OCI-LY7 (cell line): ENCODE measurements at regions not wholly inside any gene's neighbourhood (a gene's known extent, or its start where the extent isn't known, plus 50 kb on each side); places are given as distances from the start of the nearest gene placed in this dataset.

Experiments used
- BruUV-seq: library from RNA; stranded (reverse); fragments of 400-500 nt; replicated peaks from 2 replicates; lab custom pipeline; 2021; lab: Mats Ljungman, UMichigan
- CTCF ChIA-PET: fragments of 300-600 bp; sonication (Branson Sonifier 250); formaldehyde crosslinking; loops from one replicate; lab custom pipeline; 2022; ENCODE audit warnings: antibody characterized with exemption; ENCODE audit not compliant: unreplicated experiment; lab: Charles Lee
- POLR2A ChIA-PET: fragments of 300-600 bp; sonication (Branson Sonifier 250); formaldehyde crosslinking; loops from one replicate; lab custom pipeline; 2022; ENCODE audit warnings: antibody characterized with exemption; lab: Charles Lee
- DNase-seq: peaks from one replicate; pipeline ENCODE4 v3.0.0-alpha.2; 2015; ENCODE audit warnings: low spot score
- H2AFZ ChIP-seq: fragments of 200-600 bp; sonication (generic), shearing (Covaris generic); 2 replicates; pipeline ENCODE4 v1.6.1; 2014; ENCODE audit warnings: mild to moderate bottlenecking, antibody characterized with exemption, low read length, moderate library complexity
- H3K27ac ChIP-seq: fragments of 200-600 bp; sonication (generic); 2 replicates; pipeline ENCODE4 v1.5.1; 2014; ENCODE audit warnings: mixed run types, low read depth, mild to moderate bottlenecking, moderate library complexity, low read length, inconsistent platforms; ENCODE audit not compliant: poor library complexity, severe bottlenecking
- H3K36me3 ChIP-seq: fragments of 200-600 bp; sonication (generic); 2 replicates; pipeline ENCODE4 v1.6.1; 2014; ENCODE audit warnings: mild to moderate bottlenecking, antibody characterized with exemption, low read length, moderate library complexity, mixed read lengths; ENCODE audit not compliant: insufficient read depth
- H3K4me1 ChIP-seq: fragments of 200-600 bp; sonication (generic); 2 replicates; pipeline ENCODE4 v1.5.1; 2014; ENCODE audit warnings: mild to moderate bottlenecking, low read length; ENCODE audit not compliant: insufficient read depth, poor library complexity, severe bottlenecking
- H3K4me2 ChIP-seq: fragments of 200-600 bp; sonication (generic); 2 replicates; pipeline ENCODE4 v1.6.1; 2014; ENCODE audit warnings: mild to moderate bottlenecking, low read length
- H3K4me3 ChIP-seq: fragments of 200-600 bp; sonication (generic); 2 replicates; pipeline ENCODE4 v1.5.1; 2014; ENCODE audit warnings: mild to moderate bottlenecking, low read depth, low read length; ENCODE audit not compliant: poor library complexity, severe bottlenecking
- H3K79me2 ChIP-seq: fragments of 200-600 bp; sonication (generic); 2 replicates; pipeline ENCODE4 v1.6.1; 2016; ENCODE audit warnings: low read depth, mild to moderate bottlenecking, low read length, moderate library complexity, mixed read lengths; ENCODE audit not compliant: insufficient read depth
- H3K9me2 ChIP-seq: fragments of 200-600 bp; sonication (generic); 2 replicates; pipeline ENCODE4 v1.6.1; 2016; ENCODE audit warnings: mild to moderate bottlenecking, low read length, mixed read lengths; ENCODE audit not compliant: insufficient read depth
- H3K9me3 ChIP-seq: fragments of 200-600 bp; sonication (generic); 2 replicates; pipeline ENCODE4 v1.6.1; 2014; ENCODE audit warnings: mild to moderate bottlenecking, mixed run types, low read length, mixed read lengths
- H4K20me1 ChIP-seq: fragments of 200-600 bp; sonication (generic); 2 replicates; pipeline ENCODE4 v1.6.1; 2014; ENCODE audit warnings: mild to moderate bottlenecking, antibody characterized with exemption, low read length, moderate library complexity, mixed read lengths; ENCODE audit not compliant: insufficient read depth
- EZH2phosphoT487 ChIP-seq: fragments of 200-600 bp; sonication (generic); IDR thresholded peaks from 2 replicates; pipeline ENCODE4 v1.6.1; 2018; ENCODE audit warnings: low read depth, borderline replicate concordance, mild to moderate bottlenecking, mixed run types, antibody characterized with exemption, low read length, moderate library complexity, mixed read lengths
- intact Hi-C: fragments of 100-400 bp; cut with micrococcal nuclease; formaldehyde crosslinking; loops from one replicate; pipeline ENCODE4 v1.10.0; 2022; ENCODE audit not compliant: unreplicated experiment
- TF ChIP-seq, protein P1 (sequence below): fragments of 200-600 bp; sonication (generic); conservative IDR thresholded peaks from 2 replicates; pipeline ENCODE4 v1.5.1; 2014; ENCODE audit warnings: mild to moderate bottlenecking, antibody characterized with exemption, low read length, moderate library complexity, mixed read lengths

DNA sequence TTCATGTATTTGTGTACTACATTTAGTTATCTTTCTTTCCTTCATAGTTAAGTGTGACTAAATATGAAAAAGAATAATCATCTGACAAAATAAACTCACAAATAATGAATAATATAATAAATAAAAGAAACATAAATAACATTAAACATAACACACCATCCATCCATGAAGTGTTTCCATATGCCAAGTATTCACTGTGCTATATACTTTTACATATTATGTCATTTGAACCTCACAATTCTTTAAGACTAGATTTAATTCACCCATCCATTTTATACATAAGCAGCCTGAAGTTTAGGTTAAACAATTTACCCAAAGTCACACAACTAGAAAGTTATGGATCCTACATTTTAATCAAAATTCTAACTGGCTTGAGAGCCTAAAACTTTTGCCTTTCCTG is 549.4 kb upstream of the HS3ST5 start:
- no peaks in the 10 kb centered on the region for H3K4me1 ChIP-seq
- H3K4me3 ChIP-seq, result no peak overlapping the region
- ChIA-PET POLR2A (no interaction called here), CTCF (no interaction called here)
- H3K36me3 ChIP-seq, result no peaks in the 10 kb centered on the region
- intact Hi-C loops, result no loop called here
- BruUV-seq, result no TSS peak
- no peaks in the 10 kb centered on the region for H4K20me1 ChIP-seq
- no peaks in the 10 kb centered on the region for H3K9me2 ChIP-seq
- no peak overlapping the region for H3K27ac ChIP-seq
- H3K4me2 ChIP-seq, result no peak overlapping the region
- no peaks in the 10 kb centered on the region for H3K9me3 ChIP-seq
- no peak for DNase-seq
- TF ChIP-seq, protein P1, sequence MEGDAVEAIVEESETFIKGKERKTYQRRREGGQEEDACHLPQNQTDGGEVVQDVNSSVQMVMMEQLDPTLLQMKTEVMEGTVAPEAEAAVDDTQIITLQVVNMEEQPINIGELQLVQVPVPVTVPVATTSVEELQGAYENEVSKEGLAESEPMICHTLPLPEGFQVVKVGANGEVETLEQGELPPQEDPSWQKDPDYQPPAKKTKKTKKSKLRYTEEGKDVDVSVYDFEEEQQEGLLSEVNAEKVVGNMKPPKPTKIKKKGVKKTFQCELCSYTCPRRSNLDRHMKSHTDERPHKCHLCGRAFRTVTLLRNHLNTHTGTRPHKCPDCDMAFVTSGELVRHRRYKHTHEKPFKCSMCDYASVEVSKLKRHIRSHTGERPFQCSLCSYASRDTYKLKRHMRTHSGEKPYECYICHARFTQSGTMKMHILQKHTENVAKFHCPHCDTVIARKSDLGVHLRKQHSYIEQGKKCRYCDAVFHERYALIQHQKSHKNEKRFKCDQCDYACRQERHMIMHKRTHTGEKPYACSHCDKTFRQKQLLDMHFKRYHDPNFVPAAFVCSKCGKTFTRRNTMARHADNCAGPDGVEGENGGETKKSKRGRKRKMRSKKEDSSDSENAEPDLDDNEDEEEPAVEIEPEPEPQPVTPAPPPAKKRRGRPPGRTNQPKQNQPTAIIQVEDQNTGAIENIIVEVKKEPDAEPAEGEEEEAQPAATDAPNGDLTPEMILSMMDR, result no peak
- TF ChIP-seq EZH2phosphoT487, result no peak
- no peak overlapping the region for H2AFZ ChIP-seq
- H3K79me2 ChIP-seq, result no peaks in the 10 kb centered on the region

DNA sequence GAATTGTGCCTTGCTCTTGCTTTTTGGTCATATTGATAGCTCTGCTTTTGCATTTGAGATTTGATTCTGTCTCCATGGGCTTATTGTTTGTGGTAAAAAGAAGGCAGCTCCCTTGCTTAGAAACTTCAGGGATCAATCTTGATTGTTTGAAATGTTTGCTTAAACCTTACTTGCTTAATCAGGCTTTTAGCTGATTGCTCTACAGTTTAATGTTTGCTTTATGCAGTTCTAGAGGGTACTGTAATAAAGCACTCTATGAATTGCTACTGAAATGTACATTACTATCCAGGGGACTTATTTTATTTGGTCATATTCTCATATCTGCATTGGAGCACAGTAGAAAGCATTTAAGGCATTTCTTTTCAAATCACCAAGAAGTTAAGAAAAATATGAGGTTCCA is 545.4 kb upstream of the HS3ST5 start:
- H3K79me2 ChIP-seq, result no peaks in the 10 kb centered on the region
- POLR2A ChIA-PET, result no interaction called here
- H3K4me2 ChIP-seq, result no peak overlapping the region
- CTCF ChIA-PET, result no interaction called here
- H3K4me1 ChIP-seq, result no peaks in the 10 kb centered on the region
- intact Hi-C loops, result no loop called here
- no peaks in the 10 kb centered on the region for H3K9me3 ChIP-seq
- no peak overlapping the region for H3K27ac ChIP-seq
- H2AFZ ChIP-seq, result no peak overlapping the region
- BruUV-seq, result no TSS peak
- no peaks in the 10 kb centered on the region for H3K36me3 ChIP-seq
- DNase-seq, result no peak
- no peaks in the 10 kb centered on the region for H3K9me2 ChIP-seq
- no peaks in the 10 kb centered on the region for H4K20me1 ChIP-seq
- no peak for TF ChIP-seq EZH2phosphoT487
- TF ChIP-seq, protein P1, result no peak
- no peak overlapping the region for H3K4me3 ChIP-seq

DNA sequence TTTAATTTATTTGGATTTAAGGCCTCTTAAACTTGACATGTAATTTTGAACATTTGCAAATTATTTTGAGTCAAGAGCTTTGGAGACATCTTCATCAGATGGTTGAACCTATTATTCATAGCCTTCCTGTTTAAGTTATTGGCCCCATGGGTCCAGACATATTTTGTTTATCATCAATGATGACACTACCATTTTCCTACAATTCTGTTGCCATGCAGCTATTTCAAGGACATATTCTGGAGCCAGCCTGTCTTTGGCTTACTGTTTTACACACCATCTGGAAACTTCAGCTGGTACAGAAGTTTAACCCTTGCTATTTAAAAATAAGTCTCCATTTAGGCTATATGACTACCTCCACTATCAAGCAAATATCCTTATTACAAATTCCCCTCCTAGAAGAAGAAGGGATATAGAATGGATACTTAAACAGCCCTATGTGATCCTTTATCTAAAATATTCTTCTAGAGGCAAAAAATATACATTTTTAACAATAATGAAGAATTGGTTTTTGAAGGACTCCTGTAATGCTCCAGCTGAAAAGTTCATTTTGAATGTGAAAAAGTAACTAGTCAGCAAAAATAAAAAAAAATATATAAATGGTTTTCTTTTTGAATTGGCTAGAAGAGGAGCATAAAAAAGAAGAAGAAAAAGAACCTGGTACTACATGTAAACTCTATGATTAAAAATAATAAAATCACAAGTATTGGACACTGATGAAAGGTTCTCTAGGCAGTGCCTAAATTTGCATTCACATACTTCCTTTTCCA is 544.0 kb upstream of the HS3ST5 start:
- no peak for TF ChIP-seq EZH2phosphoT487
- TF ChIP-seq, protein P1, result no peak
- no peak for DNase-seq
- POLR2A ChIA-PET, result no interaction called here

More for the DNA sequence above, 544.0 kb upstream of the HS3ST5 start:
- H4K20me1 ChIP-seq, result no peaks in the 10 kb centered on the region
- CTCF ChIA-PET, result no interaction called here
- H2AFZ ChIP-seq, result no peak overlapping the region
- H3K9me3 ChIP-seq, result no peaks in the 10 kb centered on the region
- no peak overlapping the region for H3K27ac ChIP-seq
- H3K4me1 ChIP-seq, result no peaks in the 10 kb centered on the region
- no peaks in the 10 kb centered on the region for H3K36me3 ChIP-seq
- H3K79me2 ChIP-seq, result no peaks in the 10 kb centered on the region
- H3K4me2 ChIP-seq, result no peak overlapping the region
- no peaks in the 10 kb centered on the region for H3K9me2 ChIP-seq
- H3K4me3 ChIP-seq, result no peak overlapping the region
- BruUV-seq, result no TSS peak
- intact Hi-C loops, result no loop called here
